HepG2 (cell line): ENCODE measurements at regions not wholly inside any gene's neighbourhood (a gene's known extent, or its start where the extent isn't known, plus 50 kb on each side); places are given as distances from the start of the nearest gene placed in this dataset.

Experiments
- ATRX ChIP-seq: sonication (generic); formaldehyde crosslinking; IDR thresholded peaks from 2 replicates; pipeline ENCODE4 v1.4.0; 2020; ENCODE audit warnings: missing genetic modification reagents, borderline replicate concordance
- DMAP1 ChIP-seq: IDR thresholded peaks from 2 replicates; pipeline ENCODE4 v1.6.1; 2016
- ERF ChIP-seq: IDR thresholded peaks from 2 replicates; pipeline ENCODE4 v1.6.1; 2018; ENCODE audit warnings: missing biosample characterization, missing genetic modification reagents
- FOXP1 ChIP-seq, 2 experiments: fragments of 450-650 bp in 1 of 2; IDR thresholded peaks; 2 replicates each; pipeline ENCODE4 v1.6.1; 2017 to 2018; ENCODE audit warnings: antibody characterized with exemption in 1 of 2
- HHEX ChIP-seq: IDR thresholded peaks from 2 replicates; pipeline ENCODE4 v1.6.1; 2016; ENCODE audit warnings: control low read depth
- KAT8 ChIP-seq: IDR thresholded peaks from 2 replicates; pipeline ENCODE4 v1.6.1; 2016; ENCODE audit warnings: missing genetic modification reagents, missing compliant biosample characterization
- KDM5B ChIP-seq: sonication (generic); formaldehyde crosslinking; IDR thresholded peaks from 2 replicates; pipeline ENCODE4 v1.4.0; 2020; ENCODE audit warnings: missing genetic modification reagents, mild to moderate bottlenecking, borderline replicate concordance
- NCOR1 ChIP-seq: fragments of 200-600 bp; sonication (generic); IDR thresholded peaks from 2 replicates; pipeline ENCODE4 v1.7.0; 2017; ENCODE audit warnings: antibody characterized with exemption, low read length, borderline replicate concordance
- RAD21 ChIP-seq: fragments of 450-650 bp; formaldehyde crosslinking; IDR thresholded peaks from 2 replicates; pipeline ENCODE4 v1.5.0; 2020; ENCODE audit warnings: mild to moderate bottlenecking
- RFXAP ChIP-seq: sonication (generic); formaldehyde crosslinking; IDR thresholded peaks from 2 replicates; pipeline ENCODE4 v1.4.0; 2020; ENCODE audit warnings: missing genetic modification reagents, borderline replicate concordance
- SUZ12 ChIP-seq: fragments of 150-350 bp; IDR thresholded peaks from 2 replicates; pipeline ENCODE4 v1.6.1; 2014; ENCODE audit warnings: low read depth, low read length
- TCF12 ChIP-seq, 2 experiments: fragments of 450-650 bp in 1 of 2; sonication (generic) in 1 of 2; formaldehyde crosslinking in 1 of 2; IDR thresholded peaks; 2 replicates each; pipeline versions ENCODE4 v1.6.1 to v1.8.0; 2017 to 2022; ENCODE audit warnings: antibody characterized with exemption in 1 of 2, mild to moderate bottlenecking in 1 of 2, missing genetic modification reagents in 1 of 2, moderate library complexity in 1 of 2
- TEAD3 ChIP-seq: optimal IDR thresholded peaks from 2 replicates; pipeline ENCODE3; 2016; ENCODE audit warnings: borderline replicate concordance
- ZBTB20 ChIP-seq: sonication (generic); formaldehyde crosslinking; IDR thresholded peaks from 2 replicates; pipeline ENCODE4 v1.8.1; 2023; ENCODE audit warnings: missing genetic modification reagents, low read depth, mild to moderate bottlenecking, borderline replicate concordance
- ZC3H13 ChIP-seq: sonication (generic); formaldehyde crosslinking; IDR thresholded peaks from 2 replicates; pipeline ENCODE4 v1.8.1; 2023; ENCODE audit warnings: mild to moderate bottlenecking, missing genetic modification reagents, moderate library complexity
- ZNF234 ChIP-seq: sonication (generic); formaldehyde crosslinking; conservative IDR thresholded peaks from 2 replicates; pipeline ENCODE4 v1.5.1; 2020; ENCODE audit warnings: mild to moderate bottlenecking, missing genetic modification reagents
- ZNF510 ChIP-seq: sonication (generic); formaldehyde crosslinking; IDR thresholded peaks from 2 replicates; pipeline ENCODE4 v1.4.0; 2020; ENCODE audit warnings: low read depth, mild to moderate bottlenecking, missing genetic modification reagents
- ZNF589 ChIP-seq: sonication (generic); formaldehyde crosslinking; conservative IDR thresholded peaks from 2 replicates; pipeline ENCODE4 v1.8.0; 2022; ENCODE audit warnings: mild to moderate bottlenecking, moderate library complexity, missing genetic modification reagents
- ZNF724P ChIP-seq: sonication (generic); formaldehyde crosslinking; IDR thresholded peaks from 2 replicates; pipeline ENCODE4 v1.8.0; 2022; ENCODE audit warnings: missing genetic modification reagents, borderline replicate concordance
- TF ChIP-seq, protein P1 (sequence below): IDR thresholded peaks from 2 replicates; pipeline ENCODE4 v1.6.1; 2012; ENCODE audit warnings: low read length, improper control_type of control experiment
- TF ChIP-seq, protein P2 (sequence below): sonication (generic); formaldehyde crosslinking; IDR thresholded peaks from 2 replicates; pipeline ENCODE4 v1.4.0; 2020; ENCODE audit warnings: mild to moderate bottlenecking, missing genetic modification reagents, borderline replicate concordance
- TF ChIP-seq, protein P3 (sequence below): sonication (generic); formaldehyde crosslinking; IDR thresholded peaks from 2 replicates; pipeline ENCODE4 v1.8.0; 2022; ENCODE audit warnings: missing genetic modification reagents, mild to moderate bottlenecking, moderate library complexity, borderline replicate concordance

DNA sequence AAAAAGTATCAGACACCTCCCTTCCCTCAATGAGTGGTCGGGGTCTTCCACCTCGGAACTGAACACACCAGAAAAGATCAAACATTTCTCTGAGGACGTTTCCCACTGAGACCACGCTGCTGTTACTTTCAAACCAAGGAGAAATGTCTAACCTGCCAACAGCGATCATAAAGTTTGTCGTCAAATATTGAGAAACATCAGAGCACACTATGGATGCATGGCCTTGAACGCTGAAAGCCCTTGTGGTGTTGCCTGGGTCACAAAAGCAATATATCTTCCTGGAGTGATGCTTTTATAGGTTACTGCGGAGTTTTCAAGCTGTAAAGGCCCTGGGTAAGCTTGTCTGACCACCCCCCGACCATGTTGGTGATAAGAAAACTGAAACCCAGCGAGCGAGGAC is 70.2 kb upstream of the ID2 start (continued):
- TF ChIP-seq ZNF510 (CRISPR knock-in tag) (no peak), ZC3H13 (CRISPR knock-in tag) (no peak), ZNF724P (no peak), DMAP1 (CRISPR knock-in tag) (peak; percentile 67; the same call in 1 of the 2 replicates), RFXAP (CRISPR knock-in tag) (no peak), SUZ12 (no peak), ATRX (no peak), FOXP1 (IDR thresholded peaks at IDR 0.05) (no peak), FOXP1 (CRISPR knock-in tag; IDR thresholded peaks at IDR 0.05) (peak; percentile 62; the same call in 1 of the 2 replicates), ZNF234 (CRISPR knock-in tag) (no peak), RAD21 (CRISPR knock-in tag) (no peak), HHEX (CRISPR knock-in tag) (no peak), KAT8 (CRISPR knock-in tag) (peak; percentile 70; the same call in 1 of the 2 replicates), NCOR1 (peak; percentile 92; the same call in 1 of the 2 replicates), TCF12 (IDR thresholded peaks at IDR 0.05) (no peak), TCF12 (CRISPR knock-in tag; IDR thresholded peaks at IDR 0.05) (no peak), ZBTB20 (CRISPR knock-in tag) (peak; percentile 70; the same call in 1 of the 2 replicates), TEAD3 (no peak), KDM5B (CRISPR knock-in tag) (no peak), ZNF589 (no peak), ERF (CRISPR knock-in tag) (no peak)
- TF ChIP-seq, protein P1, sequence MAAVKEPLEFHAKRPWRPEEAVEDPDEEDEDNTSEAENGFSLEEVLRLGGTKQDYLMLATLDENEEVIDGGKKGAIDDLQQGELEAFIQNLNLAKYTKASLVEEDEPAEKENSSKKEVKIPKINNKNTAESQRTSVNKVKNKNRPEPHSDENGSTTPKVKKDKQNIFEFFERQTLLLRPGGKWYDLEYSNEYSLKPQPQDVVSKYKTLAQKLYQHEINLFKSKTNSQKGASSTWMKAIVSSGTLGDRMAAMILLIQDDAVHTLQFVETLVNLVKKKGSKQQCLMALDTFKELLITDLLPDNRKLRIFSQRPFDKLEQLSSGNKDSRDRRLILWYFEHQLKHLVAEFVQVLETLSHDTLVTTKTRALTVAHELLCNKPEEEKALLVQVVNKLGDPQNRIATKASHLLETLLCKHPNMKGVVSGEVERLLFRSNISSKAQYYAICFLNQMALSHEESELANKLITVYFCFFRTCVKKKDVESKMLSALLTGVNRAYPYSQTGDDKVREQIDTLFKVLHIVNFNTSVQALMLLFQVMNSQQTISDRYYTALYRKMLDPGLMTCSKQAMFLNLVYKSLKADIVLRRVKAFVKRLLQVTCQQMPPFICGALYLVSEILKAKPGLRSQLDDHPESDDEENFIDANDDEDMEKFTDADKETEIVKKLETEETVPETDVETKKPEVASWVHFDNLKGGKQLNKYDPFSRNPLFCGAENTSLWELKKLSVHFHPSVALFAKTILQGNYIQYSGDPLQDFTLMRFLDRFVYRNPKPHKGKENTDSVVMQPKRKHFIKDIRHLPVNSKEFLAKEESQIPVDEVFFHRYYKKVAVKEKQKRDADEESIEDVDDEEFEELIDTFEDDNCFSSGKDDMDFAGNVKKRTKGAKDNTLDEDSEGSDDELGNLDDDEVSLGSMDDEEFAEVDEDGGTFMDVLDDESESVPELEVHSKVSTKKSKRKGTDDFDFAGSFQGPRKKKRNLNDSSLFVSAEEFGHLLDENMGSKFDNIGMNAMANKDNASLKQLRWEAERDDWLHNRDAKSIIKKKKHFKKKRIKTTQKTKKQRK: no peak
- TF ChIP-seq, protein P2, sequence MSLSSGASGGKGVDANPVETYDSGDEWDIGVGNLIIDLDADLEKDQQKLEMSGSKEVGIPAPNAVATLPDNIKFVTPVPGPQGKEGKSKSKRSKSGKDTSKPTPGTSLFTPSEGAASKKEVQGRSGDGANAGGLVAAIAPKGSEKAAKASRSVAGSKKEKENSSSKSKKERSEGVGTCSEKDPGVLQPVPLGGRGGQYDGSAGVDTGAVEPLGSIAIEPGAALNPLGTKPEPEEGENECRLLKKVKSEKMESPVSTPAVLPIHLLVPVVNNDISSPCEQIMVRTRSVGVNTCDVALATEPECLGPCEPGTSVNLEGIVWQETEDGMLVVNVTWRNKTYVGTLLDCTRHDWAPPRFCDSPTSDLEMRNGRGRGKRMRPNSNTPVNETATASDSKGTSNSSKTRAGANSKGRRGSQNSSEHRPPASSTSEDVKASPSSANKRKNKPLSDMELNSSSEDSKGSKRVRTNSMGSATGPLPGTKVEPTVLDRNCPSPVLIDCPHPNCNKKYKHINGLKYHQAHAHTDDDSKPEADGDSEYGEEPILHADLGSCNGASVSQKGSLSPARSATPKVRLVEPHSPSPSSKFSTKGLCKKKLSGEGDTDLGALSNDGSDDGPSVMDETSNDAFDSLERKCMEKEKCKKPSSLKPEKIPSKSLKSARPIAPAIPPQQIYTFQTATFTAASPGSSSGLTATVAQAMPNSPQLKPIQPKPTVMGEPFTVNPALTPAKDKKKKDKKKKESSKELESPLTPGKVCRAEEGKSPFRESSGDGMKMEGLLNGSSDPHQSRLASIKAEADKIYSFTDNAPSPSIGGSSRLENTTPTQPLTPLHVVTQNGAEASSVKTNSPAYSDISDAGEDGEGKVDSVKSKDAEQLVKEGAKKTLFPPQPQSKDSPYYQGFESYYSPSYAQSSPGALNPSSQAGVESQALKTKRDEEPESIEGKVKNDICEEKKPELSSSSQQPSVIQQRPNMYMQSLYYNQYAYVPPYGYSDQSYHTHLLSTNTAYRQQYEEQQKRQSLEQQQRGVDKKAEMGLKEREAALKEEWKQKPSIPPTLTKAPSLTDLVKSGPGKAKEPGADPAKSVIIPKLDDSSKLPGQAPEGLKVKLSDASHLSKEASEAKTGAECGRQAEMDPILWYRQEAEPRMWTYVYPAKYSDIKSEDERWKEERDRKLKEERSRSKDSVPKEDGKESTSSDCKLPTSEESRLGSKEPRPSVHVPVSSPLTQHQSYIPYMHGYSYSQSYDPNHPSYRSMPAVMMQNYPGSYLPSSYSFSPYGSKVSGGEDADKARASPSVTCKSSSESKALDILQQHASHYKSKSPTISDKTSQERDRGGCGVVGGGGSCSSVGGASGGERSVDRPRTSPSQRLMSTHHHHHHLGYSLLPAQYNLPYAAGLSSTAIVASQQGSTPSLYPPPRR (CRISPR knock-in tag): peak; percentile 41; the same call in 1 of the 2 replicates
- TF ChIP-seq, protein P3, sequence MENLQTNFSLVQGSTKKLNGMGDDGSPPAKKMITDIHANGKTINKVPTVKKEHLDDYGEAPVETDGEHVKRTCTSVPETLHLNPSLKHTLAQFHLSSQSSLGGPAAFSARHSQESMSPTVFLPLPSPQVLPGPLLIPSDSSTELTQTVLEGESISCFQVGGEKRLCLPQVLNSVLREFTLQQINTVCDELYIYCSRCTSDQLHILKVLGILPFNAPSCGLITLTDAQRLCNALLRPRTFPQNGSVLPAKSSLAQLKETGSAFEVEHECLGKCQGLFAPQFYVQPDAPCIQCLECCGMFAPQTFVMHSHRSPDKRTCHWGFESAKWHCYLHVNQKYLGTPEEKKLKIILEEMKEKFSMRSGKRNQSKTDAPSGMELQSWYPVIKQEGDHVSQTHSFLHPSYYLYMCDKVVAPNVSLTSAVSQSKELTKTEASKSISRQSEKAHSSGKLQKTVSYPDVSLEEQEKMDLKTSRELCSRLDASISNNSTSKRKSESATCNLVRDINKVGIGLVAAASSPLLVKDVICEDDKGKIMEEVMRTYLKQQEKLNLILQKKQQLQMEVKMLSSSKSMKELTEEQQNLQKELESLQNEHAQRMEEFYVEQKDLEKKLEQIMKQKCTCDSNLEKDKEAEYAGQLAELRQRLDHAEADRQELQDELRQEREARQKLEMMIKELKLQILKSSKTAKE: no peak
